Activated CD4-positive, alpha-beta T cell treated with anti-CD3 and anti-CD28 coated beads, Interleukin-2, amount 50 U/mL, for 48 hours (primary cell): ENCODE measurements at regions not wholly inside any gene's neighbourhood (a gene's known extent, or its start where the extent isn't known, plus 50 kb on each side); places are given as distances from the start of the nearest gene placed in this dataset.

ENCODE experiments used
- DNase-seq, 2 experiments: peaks; one replicate each; pipeline ENCODE4 v3.0.0-alpha.2; 2020

DNA sequence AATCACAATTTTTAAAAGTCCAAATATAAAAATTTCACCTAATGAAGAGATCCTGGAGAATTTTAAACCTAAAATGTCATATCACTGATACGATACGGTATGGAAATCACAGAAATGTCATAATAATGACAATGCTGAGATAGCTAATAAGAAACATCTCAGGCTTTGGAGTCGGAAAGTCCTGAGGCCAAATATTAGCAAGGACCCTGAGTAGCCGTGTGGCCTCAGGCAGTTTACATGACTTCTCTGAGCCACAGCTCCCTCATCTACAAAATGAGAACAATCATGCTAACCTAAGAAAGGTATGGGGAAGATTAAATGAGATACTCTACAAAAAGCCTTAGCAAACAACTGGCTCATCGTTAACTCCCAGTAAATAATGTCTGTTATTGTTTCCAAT is 100.9 kb upstream of the NEBL start:
- no peak for DNase-seq

- no peak for DNase-seq
Observed at GRCh38 chr10:20995123-20995987, 98.2 kb upstream of the NEBL start.

DNA sequence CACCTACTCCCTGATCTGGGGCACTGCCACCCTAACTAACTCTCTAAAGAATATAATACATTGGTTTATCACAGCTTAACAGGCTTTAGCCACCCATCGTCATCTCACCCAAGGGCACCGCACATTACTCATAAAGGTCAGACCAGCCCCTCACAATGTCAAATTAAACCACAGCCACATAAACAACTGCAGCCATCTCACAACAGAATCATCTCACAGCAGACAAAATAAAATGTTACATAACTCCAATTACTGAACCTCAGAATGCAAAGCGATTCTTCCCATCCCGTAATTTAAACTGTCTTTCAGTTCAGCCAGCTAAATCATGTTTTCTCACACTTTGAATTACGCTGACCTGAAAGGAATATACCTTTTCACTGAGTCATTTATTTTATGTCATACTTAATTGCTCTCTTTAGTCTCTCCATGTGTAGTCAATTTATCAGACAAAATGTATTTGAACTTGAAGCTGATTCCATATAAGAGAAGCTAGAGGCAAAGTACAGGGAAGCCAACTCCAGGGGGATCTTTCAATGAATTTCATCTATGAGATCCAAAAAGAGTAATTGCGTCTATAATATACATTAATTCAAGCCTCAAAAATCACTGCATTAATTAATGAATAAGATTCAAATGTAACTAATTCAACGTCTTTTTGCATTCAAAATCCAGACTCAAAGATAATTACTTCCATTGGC is 96.9 kb upstream of the NEBL start:
- no peak for DNase-seq

DNA sequence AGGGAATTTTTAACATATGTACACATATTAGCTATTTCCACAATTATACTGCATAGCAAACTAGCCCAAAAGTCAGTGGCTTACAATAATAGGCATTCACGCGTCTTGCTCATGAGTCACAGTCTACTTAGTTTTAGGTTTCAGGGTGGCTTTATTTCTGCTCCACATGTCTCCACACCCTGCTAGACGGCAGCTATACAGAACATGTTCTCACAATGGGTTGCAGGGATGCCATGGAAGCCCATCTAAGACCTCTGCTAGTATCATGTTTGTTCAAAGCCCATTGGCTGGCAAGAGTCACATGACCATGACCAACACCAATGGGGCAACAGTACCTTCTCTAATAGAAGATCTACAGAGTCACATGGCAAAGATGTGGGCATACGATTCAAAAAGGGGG is 96.3 kb upstream of the NEBL start:
- no peak for DNase-seq

GRCh38 chr10:20991526-20991925 is 94.4 kb upstream of the NEBL start:
- no peak for DNase-seq

DNA sequence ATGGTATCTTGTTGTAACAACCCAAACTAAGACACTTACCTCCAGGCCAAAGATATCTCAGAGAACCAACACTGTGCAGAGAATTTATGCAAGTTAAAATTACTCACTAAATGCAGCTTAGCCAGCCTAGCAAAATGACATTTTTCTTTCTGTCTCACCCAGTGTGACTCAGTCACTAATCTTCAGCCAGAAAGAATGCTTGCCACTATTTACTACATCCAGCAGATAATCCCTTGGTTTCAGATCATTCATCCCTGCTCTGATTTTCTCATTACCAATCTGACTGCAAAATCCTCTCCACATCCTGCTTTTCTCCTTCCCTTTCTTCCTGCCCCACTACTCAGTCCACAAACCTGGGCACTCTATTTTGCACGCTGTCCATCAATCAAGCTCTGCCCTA is 93.5 kb upstream of the NEBL start:
- no peak for DNase-seq

GRCh38 chr10:20988357-20988983 is 91.4 kb upstream of the NEBL start:
- no peak for DNase-seq

GRCh38 chr10:20986049-20986448 is 88.9 kb upstream of the NEBL start:
- DNase-seq = no peak

DNA sequence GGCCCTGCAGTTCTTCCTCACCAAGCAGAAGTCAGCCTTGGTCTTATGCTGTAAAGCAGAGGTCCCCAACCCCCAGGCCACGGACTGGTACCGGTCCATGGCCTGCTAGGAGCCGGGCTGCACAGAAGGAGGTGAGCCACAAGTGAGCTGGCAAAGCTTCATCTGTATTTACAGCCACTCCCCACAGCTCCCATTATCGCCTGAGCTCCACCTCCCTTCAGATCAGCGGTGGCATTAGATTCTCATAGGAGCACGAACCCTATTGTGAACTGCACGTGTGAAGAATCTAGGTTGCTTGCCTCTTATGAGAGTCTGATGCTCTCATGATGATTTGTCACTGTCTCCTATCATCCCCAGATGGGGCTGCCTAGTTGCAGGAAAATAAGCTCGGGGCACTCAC is 87.6 kb upstream of the NEBL start:
- DNase-seq = no peak

DNA sequence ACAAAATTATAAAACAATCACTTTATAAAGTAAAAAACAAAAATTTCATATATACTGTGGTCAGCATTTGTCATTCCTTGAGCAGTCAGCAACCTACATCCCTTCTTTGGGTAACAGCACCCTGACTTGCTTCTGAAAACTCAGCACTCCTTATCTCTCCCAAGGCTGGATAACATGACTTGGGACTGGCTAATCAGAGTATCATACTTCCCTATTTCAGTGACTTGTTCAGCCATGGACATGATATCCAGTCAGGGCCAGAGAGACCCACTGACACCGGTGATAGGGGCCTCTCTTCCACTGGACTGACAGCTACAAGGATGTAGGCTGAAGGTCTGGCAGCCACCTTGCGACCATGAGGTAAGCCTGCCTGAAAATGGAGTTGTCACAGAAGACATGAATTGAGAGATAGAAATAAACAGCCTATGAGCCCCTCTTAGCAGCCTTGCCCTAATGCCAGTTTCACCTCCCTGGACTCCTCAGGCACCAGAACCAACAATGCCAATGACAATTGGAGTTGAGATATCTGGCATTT is 84.4 kb upstream of the NEBL start:
- no peak for DNase-seq

DNA sequence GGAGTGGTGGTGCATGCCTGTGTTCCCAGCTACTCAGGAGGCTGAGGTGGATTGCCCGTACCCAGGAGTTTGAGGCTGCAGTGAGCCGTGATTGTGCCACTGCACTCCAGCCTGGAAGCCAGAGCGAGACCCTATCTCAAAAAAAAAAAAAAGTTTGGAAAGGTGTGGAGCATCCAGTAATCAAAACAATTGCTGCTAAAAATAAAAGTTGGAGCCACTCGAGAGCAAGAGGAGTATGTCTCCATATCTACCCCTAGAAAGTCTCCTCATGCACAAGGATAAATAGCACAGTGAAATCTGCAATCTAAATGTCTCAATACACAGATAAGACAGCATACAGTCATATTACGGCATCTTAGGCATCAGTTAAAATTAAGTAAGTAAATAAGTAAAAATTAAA is 81.5 kb upstream of the NEBL start:
- no peak for DNase-seq

- no peak for DNase-seq
Observed at GRCh38 chr10:20977300-20977699, 80.2 kb upstream of the NEBL start.

DNA sequence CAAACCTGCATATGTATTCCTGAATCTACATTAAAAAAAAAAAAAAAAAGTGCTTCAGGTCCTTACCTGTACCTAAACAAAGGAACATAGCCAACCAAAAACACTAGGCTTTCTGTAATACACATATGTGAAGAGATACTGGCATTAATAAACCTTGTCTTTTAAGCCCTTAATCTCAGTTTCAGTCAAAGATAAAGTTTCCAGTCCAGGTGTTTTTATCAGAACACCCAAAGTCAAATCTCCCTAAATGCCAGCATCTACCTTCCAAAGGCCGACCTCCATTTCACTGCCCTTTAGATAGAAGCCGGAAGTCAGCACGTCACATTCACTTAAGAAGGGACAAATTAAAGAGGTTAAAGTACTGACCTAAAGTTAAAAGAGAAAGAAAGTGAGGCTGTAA is 79.8 kb upstream of the NEBL start:
- DNase-seq = no peak

GRCh38 chr10:20976390-20976789 is 79.3 kb upstream of the NEBL start:
- DNase-seq = no peak

DNA sequence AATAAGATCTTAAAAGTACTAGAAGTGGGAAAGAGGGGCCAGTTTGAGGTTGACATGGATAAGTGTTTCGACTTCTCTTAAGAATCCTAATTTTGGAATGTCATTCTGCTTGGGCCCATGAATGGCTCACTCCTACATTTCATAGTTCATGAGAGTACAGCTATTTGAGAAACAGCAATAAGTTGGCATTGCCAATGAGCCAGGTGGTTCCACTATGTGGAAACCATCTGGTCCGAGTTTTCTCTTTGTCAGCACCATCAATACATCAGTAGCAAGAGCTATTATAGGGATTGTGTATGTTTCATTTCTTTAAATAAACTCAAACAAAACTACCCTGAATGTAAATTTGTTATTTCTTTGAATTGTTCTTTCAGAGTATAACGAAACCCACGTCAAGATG is 78.1 kb upstream of the NEBL start:
- DNase-seq = no peak

DNA sequence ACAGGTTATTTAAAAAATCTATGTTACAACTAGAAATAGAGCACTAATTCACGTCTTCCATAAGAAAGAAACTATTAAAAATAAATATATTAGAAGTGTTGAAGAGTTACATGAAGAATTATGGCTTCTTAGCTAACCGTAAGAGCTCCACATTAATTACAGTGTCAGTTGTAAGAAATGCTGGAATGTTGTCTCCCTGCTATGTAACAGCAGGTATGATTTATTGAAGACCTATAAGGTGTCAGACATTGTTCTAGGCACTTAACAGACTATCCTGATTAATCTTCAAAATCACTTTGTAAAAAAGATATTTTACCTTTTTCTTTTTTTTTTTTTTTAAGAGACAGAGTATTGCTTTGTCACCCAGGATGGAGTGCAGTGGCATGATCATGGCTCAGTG is 75.8 kb upstream of the NEBL start:
- DNase-seq = no peak

DNA sequence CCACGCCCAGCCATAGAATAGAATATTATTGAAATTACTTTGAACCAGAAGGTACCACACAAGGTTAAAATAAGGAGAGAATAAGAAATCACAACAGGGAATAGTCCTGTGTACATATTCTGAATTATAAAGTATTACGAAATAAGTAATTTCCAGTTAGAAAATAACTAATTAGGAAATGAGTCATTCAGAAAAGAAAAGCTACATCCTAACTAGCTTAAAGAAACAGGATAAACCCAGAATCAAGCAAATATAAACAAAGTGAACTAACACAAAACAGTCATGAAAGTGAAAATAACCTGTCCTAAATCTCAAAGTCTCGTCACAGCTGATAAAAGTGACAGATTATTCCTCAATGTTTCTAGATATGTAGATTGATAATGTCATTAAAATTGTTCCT is 74.8 kb upstream of the NEBL start:
- no peak for DNase-seq

GRCh38 chr10:20970708-20971107 is 73.6 kb upstream of the NEBL start:
- DNase-seq = no peak

DNA sequence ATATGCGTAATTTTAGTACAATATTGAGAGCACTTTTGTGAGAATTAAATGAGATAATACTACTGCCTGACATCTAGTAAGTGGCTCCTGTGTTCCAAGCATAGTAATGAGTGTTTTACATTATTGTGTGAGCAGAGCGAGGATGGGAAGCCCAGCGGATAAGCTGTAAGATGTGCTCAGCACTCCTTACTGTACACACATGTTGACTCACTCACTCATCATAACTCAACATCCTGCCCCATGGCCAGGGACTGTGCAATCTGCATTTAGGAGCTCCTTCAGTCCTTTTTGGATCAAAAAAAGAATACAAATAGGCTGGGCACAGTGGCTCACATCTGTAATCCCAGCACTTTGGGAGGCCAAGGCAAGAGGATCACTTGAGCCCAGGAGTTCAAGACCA is 72.9 kb upstream of the NEBL start:
- no peak for DNase-seq

- no peak for DNase-seq
Observed at GRCh38 chr10:20966426-20966825, 69.3 kb upstream of the NEBL start.

GRCh38 chr10:20963721-20964595 is 66.8 kb upstream of the NEBL start:
- no peak for DNase-seq

GRCh38 chr10:20963056-20963455 is 65.9 kb upstream of the NEBL start:
- no peak for DNase-seq

DNA sequence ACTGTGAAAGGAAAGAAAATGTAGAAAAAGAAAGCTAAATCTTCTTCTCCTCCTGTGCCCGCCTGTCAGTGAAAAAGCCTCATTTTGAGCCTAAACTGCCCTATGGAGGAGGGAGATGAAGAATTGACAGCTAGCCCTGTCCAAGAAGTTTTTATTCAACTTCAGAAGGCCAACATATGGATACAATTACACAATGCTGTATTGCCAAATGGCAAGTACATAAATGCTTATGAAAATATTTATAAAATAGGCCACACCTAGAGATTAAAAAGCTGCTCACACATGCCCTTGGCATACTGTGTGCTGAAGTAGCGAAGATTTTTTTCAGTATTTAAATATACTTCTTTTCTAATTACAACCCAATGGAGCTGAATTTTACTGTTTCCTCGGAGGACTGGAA is 65.1 kb upstream of the NEBL start:
- no peak for DNase-seq
